C4-2B (cell line): ENCODE measurements at regions not wholly inside any gene's neighbourhood (a gene's known extent, or its start where the extent isn't known, plus 50 kb on each side); places are given as distances from the start of the nearest gene placed in this dataset.

Source experiments
- ZFX ChIP-seq: fragments of 450-650 bp; IDR thresholded peaks from 2 replicates; pipeline ENCODE4 v1.6.1; 2017
- TF ChIP-seq, protein P1 (sequence below): fragments of 450-650 bp; conservative IDR thresholded peaks from 2 replicates; pipeline ENCODE4 v1.5.1; 2017; ENCODE audit warnings: mild to moderate bottlenecking

DNA sequence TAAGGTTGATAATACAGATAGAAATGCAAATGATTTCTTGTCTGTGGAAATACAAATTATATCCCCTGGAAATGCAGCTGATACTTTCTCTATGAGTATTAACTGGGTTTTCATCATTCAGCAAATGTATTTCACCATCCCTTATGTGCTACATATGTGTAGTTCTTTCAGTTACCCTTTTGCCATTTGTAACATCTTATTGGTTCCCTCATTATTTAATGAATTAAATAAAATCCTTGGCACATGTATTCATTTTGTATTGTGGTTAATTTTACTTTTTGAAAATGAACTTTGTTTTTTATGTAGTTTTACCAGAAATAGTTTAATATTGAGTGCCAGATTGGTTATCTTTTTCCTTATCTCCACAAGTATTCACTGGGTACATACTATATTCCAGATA, 89.9 kb upstream of the DEPDC1 start:
- TF ChIP-seq, protein P1, sequence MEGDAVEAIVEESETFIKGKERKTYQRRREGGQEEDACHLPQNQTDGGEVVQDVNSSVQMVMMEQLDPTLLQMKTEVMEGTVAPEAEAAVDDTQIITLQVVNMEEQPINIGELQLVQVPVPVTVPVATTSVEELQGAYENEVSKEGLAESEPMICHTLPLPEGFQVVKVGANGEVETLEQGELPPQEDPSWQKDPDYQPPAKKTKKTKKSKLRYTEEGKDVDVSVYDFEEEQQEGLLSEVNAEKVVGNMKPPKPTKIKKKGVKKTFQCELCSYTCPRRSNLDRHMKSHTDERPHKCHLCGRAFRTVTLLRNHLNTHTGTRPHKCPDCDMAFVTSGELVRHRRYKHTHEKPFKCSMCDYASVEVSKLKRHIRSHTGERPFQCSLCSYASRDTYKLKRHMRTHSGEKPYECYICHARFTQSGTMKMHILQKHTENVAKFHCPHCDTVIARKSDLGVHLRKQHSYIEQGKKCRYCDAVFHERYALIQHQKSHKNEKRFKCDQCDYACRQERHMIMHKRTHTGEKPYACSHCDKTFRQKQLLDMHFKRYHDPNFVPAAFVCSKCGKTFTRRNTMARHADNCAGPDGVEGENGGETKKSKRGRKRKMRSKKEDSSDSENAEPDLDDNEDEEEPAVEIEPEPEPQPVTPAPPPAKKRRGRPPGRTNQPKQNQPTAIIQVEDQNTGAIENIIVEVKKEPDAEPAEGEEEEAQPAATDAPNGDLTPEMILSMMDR, result no peak
- TF ChIP-seq ZFX, result no peak
